ENCODE measurements at regions not wholly inside any gene's neighbourhood (a gene's known extent, or its start where the extent isn't known, plus 50 kb on each side); places are given as distances from the start of the nearest gene placed in this dataset.

DNA sequence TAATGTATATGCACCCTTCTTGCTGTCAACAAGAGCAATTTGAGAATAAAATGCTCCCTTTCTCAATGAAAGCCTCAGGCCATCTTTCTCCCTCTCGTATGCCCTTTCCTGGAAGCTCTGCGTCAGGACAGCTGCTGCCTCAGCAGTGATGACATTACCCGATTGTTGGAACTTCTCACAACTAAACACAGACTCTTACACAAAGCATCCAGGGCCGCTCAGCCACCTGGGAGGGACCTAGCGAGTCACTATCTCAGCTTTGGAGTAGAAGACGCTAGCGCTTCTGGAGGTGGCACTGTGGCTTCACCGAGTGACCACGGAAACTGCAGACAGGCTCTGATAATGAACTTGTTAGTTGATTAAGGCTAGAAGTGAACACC, 153.2 kb upstream of the SOX1 start:
- TF ChIP-seq, protein P1, sequence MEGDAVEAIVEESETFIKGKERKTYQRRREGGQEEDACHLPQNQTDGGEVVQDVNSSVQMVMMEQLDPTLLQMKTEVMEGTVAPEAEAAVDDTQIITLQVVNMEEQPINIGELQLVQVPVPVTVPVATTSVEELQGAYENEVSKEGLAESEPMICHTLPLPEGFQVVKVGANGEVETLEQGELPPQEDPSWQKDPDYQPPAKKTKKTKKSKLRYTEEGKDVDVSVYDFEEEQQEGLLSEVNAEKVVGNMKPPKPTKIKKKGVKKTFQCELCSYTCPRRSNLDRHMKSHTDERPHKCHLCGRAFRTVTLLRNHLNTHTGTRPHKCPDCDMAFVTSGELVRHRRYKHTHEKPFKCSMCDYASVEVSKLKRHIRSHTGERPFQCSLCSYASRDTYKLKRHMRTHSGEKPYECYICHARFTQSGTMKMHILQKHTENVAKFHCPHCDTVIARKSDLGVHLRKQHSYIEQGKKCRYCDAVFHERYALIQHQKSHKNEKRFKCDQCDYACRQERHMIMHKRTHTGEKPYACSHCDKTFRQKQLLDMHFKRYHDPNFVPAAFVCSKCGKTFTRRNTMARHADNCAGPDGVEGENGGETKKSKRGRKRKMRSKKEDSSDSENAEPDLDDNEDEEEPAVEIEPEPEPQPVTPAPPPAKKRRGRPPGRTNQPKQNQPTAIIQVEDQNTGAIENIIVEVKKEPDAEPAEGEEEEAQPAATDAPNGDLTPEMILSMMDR (IDR thresholded peaks at IDR 0.05) = no peak
- ATAC-seq (ENCODE audit: low FRiP score) = no peak
- DNase-seq (ENCODE audit: low spot score) = no peak

DNA sequence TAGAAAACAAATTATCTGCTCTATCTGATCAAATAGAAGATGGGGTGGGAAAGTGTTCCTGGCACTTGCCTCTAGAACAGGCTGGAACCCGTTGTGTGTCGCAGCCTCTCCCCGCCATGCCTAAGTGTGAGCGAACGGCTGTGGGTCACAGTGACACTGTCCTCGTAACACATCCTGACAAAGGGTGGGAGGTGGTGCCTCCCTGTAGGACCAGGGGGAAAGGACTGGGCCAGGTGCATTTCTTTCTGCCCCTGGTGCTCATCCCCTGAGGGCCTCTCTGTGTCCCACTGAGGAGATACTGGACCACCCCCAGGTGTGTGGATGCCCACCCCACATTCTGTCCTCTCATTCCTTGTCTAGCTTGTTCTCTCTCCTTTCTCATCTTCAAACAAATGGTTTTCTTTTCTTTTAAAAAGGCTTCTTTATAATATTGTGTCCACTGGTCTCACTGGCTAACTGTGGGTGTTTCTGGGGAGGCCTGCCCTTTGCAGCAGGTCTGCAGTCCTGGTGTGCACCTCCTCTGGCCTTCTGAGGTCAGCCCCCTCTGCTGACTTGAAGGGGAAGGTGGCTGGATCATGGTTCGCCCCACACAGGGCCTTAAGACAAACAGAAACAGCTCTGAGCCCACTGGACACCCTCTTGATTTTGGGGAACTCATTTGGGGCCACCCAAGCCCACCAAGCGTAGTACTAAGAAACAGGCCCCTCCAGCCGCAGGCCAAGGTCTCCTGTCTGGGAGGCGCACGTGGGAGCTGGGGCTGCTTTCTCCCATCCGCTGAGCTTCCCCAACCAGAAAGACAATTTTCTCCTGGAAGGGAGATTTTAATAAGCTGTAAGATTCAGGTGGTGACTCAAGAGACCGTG, 152.5 kb upstream of the SOX1 start:
- ATAC-seq (ENCODE audit: low FRiP score) (no peak), DNase-seq (ENCODE audit: low spot score) (no peak)
- TF ChIP-seq, protein P1 (IDR thresholded peaks at IDR 0.05) = no peak

DNA sequence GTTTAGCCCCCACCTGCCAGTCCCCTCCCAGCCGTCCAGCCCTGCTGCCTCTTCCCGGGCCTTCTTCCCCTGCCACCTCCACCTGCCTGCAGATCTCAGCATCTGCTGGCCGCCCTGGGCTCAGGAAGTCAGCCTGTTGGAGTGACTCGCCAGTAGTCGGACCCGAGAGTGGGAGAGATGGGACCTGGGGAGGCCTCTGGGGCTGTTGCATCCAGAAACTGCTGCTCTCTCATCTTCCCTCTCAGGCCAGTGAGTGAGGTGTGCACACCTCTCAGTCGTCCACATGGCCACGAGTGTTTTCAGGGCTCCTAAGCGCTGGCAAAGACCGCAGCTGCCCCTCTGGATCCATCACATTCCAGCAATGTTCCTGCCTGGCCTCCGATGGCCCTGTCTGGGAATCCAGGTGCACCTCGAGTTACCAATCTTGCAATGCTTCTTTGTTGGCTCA, 151.8 kb upstream of the SOX1 start:
- DNase-seq (ENCODE audit: low spot score) (no peak), ATAC-seq (ENCODE audit: low FRiP score) (no peak)
- TF ChIP-seq, protein P1 (IDR thresholded peaks at IDR 0.05) = no peak

DNA sequence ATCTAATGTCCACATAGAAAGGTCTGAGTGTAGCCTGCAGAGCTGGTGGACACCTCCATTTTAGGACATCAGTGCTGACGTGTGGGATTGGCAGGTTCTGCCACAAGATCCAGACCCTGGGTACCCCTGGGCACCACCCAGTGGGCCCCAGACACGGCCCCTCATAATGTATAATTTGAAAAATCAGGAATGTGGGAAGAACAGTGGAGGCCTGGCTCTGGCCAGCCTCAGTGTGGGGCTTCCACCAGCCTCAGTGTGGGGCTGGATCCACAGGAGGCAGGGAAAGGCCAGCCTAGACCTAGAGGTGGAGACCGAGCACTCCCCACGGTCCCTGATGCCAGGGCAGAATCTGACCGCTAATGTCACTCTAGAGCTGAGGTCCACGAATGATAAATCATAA, 150.7 kb upstream of the SOX1 start:
- ATAC-seq (ENCODE audit: low FRiP score) = no peak
- TF ChIP-seq, protein P1 (IDR thresholded peaks at IDR 0.05) = no peak
- DNase-seq (ENCODE audit: low spot score) = no peak

DNA sequence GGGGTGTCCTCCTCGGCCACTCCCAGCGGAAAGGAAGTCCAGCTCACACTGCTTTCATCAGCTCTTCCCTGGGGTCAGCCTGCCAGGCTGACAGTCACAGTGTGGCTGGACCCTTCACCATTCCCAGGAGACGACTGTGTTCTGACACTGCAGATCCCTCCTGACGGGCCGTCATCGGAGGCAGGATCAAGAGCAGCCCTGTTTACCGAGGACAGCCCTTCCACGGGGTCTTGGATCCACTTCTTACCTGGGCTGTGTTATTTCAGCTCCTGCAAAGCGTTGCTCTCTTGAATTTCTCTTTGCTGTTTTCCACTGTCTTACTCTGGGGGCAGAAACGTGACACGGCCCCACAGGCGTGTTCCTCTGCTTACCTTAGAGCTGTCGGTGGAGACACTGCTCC, 149.9 kb upstream of the SOX1 start:
- TF ChIP-seq, protein P1 (IDR thresholded peaks at IDR 0.05) = no peak
- DNase-seq (ENCODE audit: low spot score) = no peak
- no peak for ATAC-seq (ENCODE audit: low FRiP score)

DNA sequence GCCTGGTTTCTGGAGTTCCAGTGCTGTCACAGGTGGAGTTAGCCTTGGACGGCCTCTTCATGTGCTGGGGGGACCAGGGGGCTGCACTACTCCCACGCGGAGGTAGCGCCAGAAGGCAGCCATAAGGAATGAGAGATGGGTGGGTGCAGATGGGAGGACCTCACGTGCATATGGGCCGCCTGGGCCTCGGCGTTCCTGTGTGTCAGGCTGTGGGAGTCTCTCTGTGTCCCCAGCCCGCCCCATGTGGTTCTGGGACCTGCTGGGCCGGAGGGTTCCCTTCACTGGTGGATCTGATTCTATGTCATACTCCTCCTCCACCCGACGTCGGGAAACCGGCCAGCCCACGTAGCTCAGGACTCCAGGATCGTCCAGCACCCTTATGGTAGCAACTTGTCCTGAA, 149.0 kb upstream of the SOX1 start:
- ATAC-seq (ENCODE audit: low FRiP score) = no peak
- DNase-seq (ENCODE audit: low spot score) = no peak
- TF ChIP-seq, protein P1 (IDR thresholded peaks at IDR 0.05) = no peak

DNA sequence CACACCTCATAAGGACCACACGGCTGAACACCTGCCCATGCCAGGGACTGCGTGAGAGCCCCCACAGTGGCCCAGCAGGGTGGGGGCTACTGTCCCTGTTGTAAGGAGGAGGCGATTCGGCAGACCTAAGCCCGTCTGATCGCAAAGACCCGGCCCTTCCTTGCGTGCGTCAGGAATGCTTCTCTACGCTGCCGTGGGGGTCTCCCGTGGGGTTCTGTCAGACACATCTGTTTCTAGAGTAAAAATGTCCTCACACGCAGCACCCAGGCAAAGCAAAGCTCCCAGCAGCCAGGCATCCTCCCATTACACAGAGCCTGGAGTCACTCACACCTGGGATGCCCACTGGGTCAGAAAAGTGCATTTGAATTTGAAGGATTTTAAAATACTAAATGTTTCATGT, 147.7 kb upstream of the SOX1 start:
- ATAC-seq (ENCODE audit: low FRiP score) = no peak
- TF ChIP-seq, protein P1 (IDR thresholded peaks at IDR 0.05) = no peak
- no peak for DNase-seq (ENCODE audit: low spot score)
